ENCODE measurements at regions not wholly inside any gene's neighbourhood (a gene's known extent, or its start where the extent isn't known, plus 50 kb on each side); places are given as distances from the start of the nearest gene placed in this dataset.

DNA sequence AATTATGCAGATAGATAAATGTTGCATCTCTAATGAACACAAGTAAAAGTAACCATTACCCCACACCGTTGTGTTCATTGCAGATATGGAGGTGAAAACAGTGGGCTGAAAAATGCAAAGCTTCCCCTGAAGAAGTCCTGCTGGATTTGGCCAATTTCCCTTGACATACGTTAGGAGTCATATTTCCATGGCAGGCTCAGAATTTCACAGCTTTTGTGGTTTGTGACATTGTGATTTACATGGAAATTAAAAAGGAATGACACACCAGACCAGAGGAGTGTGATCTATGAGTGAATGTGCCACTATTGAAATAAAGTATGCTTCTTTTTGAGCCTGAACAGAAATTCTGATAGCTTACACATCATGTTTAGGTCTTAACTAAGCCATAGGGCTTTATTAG, 221.1 kb upstream of the TMTC4 start:
- TF ChIP-seq CTCF (conservative IDR thresholded peaks at IDR 0.05): no peak
- Histone ChIP-seq H4K8ac (replicated peaks; ENCODE audit: insufficient read length, low read depth, low read length) (no peak overlapping the region), H2AFZ (ENCODE audit: low read length) (no peak overlapping the region), H2BK5ac (ENCODE audit: insufficient read length, low read length) (no peak overlapping the region), H3K4me2 (ENCODE audit: insufficient read depth, insufficient read length, low read length) (no peak overlapping the region), H3K23ac (ENCODE audit: insufficient read length, low read depth, low read length) (no peak overlapping the region), H3K56ac (ENCODE audit: insufficient read length, low read depth, low read length) (no peak overlapping the region), H3K18ac (ENCODE audit: insufficient read length, low read depth, low read length) (no peak overlapping the region), H3K4me1 (ENCODE audit: insufficient read depth, low read length) (no peaks in the 10 kb centered on the region), H3K27ac (ENCODE audit: insufficient read length, low read depth, low read length) (no peak overlapping the region), H3K79me1 (ENCODE audit: insufficient read depth, low read depth, low read length, poor library complexity, severe bottlenecking) (no peaks in the 10 kb centered on the region), H2AK5ac (ENCODE audit: insufficient read length, low read length) (no peak overlapping the region), H3K4ac (ENCODE audit: low read depth, low read length) (no peak overlapping the region), H4K20me1 (ENCODE audit: control insufficient read depth, insufficient read depth, insufficient read length) (no peaks in the 10 kb centered on the region), H3K27me3 (ENCODE audit: insufficient read depth, low read length) (no peaks in the 10 kb centered on the region), H4K91ac (ENCODE audit: insufficient read length, low read depth, low read length) (no peak overlapping the region), H2BK15ac (ENCODE audit: low read depth, low read length) (no peak overlapping the region), H3K14ac (ENCODE audit: insufficient read depth, low read length) (no peak overlapping the region), H3K9me3 (ENCODE audit: control insufficient read depth, low read depth, low read length) (no peaks in the 10 kb centered on the region), H2BK12ac (ENCODE audit: insufficient read length, low read depth, low read length) (no peak overlapping the region), H3T11ph (ENCODE audit: low read length) (no peak overlapping the region), H3K9ac (ENCODE audit: extremely low read depth, insufficient read length, low read length) (no peak overlapping the region), H3K79me2 (ENCODE audit: insufficient read depth, low read length) (no peaks in the 10 kb centered on the region), H4K5ac (ENCODE audit: insufficient read length, low read depth, low read length) (no peak overlapping the region), H3K23me2 (ENCODE audit: insufficient read length, low read depth, low read length, poor library complexity, severe bottlenecking) (no peaks in the 10 kb centered on the region), H2BK120ac (ENCODE audit: low read depth, low read length, poor library complexity, severe bottlenecking) (no peak overlapping the region), H2BK20ac (ENCODE audit: low read depth, low read length, poor library complexity, severe bottlenecking) (no peak overlapping the region)
- Mint-ChIP-seq H3K9me3 (no peaks in the 10 kb centered on the region), H3K4me3 (no peak overlapping the region), H3K36me3 (ENCODE audit: insufficient read depth in 1 of 3, low read depth in 3 of 3) (no peaks in the 10 kb centered on the region), H3K27ac (no peak overlapping the region), H3K27me3 (ENCODE audit: low read depth) (no peaks in the 10 kb centered on the region), H3K4me1 (peaks cover 2 to 4% of the 10 kb centered on the region in 2 experiments)
- DNase-seq: no peak
- WGBS (ENCODE audit: extremely low coverage, insufficient read length, low lambda C conversion rate): no CpG with 5 or more reads among the region's 2 CpGs

All from H9 (cell line).